ENCODE measurements at regions not wholly inside any gene's neighbourhood (a gene's known extent, or its start where the extent isn't known, plus 50 kb on each side); places are given as distances from the start of the nearest gene placed in this dataset.
A peak's percentile ranks its signal among the peaks of the same experiment; 100 is the strongest.
"Not testable (repeated sequence)": the region's sequence is repeated elsewhere in the genome, so short reads cannot be mapped to it uniquely, and the experiment has no call there.

DNA sequence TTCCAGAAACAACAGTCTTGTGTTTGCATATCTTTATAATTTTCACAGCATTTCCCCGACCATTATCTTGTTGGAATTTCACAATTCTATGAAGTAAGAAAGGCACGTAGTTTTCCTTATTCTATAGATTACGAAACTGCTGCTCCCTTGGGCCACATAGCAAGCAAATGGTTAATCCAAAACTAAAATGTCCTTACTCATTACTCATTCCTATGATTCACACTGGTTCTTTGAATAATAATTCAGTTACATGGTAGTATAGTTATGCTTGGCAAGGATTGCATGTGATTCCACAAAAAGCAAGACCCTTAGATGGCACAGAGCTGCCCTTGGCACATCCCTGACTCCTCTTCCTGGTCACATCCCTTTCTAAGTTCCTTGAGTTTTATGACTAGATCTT lies 51.2 kb downstream of the OR13H1 start:
- no peak for DNase-seq

- DNase-seq: no peak
Observed at GRCh38 chrX:131607792-131608369, 64.0 kb downstream of the OR13H1 start.

GRCh38 chrX:131609480-131609879 lies 65.6 kb downstream of the OR13H1 start:
- no peak for DNase-seq

DNA sequence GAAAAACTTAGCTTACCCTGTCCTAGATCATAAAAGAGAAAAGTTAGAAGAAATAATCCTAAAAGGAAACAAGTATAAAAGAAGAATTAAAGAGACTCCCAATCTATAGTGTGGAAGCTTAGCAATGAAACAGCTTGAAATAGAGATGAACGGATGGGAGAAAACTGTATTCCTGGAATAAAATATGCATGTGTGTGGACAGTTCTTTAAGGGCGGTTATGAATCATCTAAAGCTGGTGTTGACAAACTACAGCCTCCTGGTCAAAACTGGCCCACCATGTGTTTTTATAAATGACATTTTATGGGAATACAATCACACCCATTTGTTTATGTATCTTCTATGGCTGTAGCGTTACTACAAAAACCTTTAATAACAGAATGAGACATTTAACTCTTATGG lies 69.4 kb downstream of the OR13H1 start:
- DNase-seq: no peak

DNA sequence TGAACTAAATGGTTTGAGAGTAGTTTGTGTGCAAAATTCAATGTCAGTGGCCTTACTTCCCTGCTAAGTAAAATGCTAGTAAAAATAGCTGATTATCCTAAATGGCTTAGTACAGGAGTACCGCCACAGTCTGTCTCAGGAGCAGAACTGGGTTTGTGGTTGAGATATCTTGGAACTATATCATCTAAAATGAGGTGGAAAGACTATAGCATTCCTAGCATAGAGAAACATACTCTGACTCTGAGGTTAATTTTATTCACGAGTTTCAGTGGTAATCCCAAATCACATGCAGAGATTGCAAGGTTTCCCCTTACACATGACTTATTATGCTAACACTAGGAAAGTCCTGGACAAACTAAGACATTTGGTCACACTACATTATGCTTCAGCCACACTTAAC lies 70.4 kb downstream of the OR13H1 start:
- DNase-seq: no peak

- no peak for DNase-seq
Observed at GRCh38 chrX:131617182-131617581, 73.3 kb downstream of the OR13H1 start.

DNA sequence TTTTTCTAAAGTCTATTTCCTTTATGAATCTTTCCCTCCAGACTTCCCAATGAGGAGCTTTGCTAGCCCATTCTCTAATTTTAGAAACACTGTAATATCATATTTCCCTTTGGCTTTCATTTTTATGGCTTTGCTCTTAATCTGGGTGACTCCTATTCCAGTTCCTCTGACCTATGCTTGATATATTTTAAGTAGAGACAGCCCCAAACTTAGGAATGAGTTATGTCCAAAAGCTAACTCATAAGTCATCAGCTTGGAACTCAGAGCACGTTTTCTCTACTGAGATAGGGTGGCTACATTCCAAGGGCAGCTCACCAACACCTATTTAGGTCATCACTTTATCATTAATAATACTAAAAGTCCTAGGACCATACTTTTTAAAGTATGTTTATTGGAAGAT lies 77.8 kb downstream of the OR13H1 start:
- no peak for DNase-seq

DNA sequence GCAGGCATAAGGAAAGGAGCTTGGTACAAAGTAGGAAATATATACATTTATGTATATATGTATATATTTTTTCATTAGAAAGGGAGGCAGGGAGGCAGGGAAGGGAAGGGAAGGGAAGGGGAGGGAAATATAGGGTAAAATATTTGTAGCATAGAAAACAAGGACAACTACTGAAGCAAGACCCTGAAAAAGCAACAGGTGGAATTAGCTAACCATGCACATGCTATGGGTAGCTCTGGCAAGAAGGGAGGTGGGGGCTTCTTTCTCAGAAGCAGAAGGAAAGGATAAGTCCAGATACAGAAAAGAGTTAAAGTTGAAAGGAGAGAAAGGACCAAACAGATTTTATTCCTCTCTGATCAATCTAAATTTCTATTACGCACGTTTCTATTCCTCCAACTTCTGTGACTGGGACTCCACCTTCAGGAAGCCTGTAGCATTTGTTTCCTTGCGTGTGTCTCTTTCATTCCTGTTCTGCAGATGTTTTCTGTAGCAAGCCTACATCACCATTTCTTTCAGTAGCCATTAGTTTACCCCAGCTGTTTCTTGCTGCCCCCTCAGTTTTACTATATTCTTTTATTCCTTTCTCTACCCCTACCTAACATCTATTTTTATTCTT lies 82.9 kb downstream of the OR13H1 start:
- peak; percentile 1 for DNase-seq

DNA sequence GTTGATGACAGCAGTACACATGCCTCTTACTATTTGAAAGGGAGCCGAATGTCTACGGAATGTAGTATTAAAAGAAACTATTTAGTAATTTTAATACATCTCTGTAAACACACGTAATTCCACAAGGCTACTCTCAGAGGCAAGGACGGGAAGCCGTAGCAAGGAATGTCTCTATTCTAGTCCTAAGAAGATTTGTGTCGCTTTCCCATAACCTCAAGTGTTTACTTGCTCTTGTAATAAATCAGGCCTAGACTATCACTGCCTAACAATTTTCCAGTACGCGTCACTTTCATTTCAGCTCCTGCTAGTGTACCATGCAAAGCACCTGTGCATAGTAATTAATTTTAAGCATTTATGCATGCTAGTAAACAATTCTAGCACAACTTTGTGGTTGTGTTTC lies 86.7 kb downstream of the OR13H1 start:
- no peak for DNase-seq

GRCh38 chrX:131633285-131633917 lies 89.5 kb downstream of the OR13H1 start:
- DNase-seq: peak; percentile 70

- DNase-seq: no peak
Observed at GRCh38 chrX:131634900-131635299, 91.0 kb downstream of the OR13H1 start.

- no peak for DNase-seq
Observed at GRCh38 chrX:131646106-131646505, 102.2 kb downstream of the OR13H1 start.

- no peak for DNase-seq
Observed at GRCh38 chrX:131649741-131650140, 105.9 kb downstream of the OR13H1 start.

DNA sequence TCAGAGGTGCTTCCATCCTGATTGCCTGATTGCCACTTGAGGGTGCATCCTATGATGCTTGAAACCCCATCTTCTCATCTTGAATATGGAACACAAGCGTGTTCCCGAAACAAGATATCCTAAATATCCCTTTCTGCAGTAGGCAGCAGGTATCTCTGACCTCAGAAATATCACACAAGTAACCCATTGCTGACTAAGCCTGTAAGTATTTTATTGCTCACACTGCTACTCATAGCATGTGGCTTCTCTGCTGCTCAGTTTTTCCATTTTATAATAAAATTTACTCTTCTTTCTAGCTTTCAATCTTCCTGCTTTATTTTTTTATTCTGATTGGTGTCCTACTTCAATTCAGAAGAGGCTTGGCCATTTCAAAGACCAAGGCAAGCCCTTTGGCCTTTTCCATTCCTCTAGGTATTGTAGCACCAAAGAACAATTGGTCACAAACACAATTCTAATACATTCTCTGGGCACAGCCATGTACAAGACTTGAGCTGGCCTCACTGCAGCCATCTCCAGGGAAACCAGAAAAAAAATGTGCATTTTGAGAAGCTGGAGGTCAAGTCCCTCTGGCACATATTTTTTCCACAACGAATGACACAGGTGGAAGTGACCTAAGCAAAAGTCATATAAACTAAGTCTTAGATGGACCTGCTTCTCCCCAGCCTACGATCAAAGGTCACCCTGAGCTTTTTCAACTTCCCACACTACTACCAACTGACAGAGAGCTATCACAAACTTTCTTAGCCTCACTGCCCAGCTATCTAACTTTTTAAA lies 107.0 kb downstream of the OR13H1 start:
- no peak for DNase-seq

GRCh38 chrX:131663726-131664125 lies 119.9 kb downstream of the OR13H1 start:
- not testable (repeated sequence) for DNase-seq

GRCh38 chrX:131671735-131672134 lies 127.9 kb downstream of the OR13H1 start:
- no peak for DNase-seq

DNA sequence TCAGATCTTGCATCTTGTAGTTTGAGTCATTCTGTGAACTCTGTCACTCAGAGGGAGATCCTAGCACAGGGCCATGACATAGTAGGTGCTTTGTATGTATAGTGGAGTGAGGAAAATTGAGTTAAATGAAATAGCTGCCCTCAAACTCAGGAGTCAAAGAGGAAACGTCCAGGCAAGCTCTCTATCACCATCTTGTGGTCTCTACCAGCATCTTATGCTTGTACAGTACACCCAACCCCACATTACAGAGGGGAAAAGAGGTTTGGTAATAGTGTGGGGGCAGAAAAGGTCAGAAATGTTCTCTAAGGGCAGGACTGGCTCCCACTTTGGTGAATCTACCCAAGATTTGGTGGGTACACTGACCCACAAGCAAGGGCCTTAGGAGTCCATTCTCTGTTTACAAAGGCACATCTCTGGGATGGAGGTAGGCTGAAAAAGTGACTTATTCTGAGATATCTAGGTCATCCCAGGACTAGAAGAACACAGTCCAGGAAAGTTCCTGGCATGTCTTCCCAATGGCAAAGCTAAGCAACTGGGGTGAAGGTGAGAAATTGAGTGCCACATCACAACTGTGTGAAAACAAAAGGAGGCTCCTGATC lies 131.8 kb downstream of the OR13H1 start:
- peak; percentile 21 for DNase-seq

DNA sequence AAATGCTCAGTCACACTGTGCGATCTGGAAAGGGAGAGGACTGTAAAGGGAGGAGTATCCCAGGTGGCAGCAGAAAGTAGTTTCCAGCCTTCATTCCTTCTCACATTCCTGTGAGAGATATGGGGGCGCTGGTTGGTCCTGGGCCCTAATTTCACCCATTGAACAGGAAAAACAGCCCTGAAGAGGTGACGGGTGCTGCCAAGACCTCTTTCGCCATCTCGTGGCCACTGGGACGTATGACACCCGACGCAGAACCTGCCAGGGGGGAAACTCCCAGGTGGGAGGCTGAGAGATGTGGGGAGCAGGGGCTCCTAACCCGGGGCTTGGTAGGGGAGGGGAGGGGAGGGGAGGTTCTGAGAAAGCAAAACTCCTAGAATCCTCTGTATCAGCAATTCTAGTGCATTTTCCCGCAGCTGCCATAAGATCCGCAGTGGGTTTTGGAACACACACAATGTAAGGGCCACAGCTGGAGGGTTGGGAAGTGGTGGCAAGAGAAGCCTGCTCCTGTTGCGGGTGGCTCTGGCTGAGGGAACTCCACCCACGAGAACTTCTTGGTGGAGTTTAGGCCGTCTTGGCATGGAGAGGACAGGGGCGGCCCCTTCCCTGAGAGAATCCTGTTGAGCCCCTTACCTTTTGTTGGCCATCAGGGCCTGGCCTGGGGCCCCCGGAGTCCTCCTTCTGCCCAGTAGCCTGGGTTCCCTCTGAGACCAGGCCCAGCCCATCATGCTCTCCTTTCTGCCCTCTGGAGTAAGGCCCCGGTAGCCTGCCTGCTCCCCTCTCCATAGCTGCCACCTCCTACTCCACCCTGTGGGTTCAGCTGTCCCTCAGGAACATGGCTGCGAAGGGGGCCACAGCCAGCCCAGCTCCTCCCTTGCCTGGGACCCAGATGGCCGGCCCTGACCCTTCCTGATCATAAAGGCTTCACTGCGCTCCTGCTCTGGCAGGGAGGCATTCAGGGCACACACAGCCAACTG lies 134.1 kb downstream of the OR13H1 start:
- DNase-seq: peak; percentile 19

DNA sequence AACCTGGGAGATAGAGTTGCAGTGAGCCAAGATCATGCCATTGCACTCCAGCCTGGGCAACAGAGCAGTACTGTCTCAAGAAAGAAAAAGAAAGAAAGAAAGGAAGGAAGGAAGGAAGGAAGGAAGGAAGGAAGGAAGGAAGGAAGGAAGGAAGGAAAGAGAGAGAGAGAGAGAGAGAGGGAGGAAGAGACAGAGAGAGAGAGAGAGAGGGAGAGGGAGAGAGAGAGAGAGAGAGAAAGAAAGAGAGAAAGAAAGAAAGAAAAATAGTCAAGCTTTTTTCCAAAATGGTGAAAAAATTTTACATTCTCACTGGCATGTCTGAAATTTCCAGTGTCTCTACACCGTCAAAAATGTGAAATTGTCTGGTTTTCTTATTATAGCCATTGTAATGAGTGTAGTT lies 138.9 kb downstream of the OR13H1 start:
- DNase-seq: not testable (repeated sequence)

DNA sequence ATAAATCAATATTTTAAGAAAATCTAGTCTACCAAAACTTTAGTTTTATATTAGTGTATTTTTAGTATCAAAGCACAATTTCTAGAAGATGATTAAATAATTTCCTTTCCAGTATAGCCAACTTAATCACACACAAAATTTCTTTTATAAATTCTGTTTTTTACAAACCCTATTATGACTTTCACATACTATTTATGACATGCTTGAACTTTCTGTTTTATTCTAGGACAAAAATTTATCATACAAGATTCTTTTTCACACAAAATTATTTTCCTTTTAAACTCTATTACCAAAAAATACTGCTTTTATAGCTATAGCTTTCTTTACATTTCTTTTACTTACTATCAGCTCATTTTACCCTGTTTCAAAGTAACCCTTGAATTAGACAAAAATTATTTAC lies 149.5 kb downstream of the OR13H1 start:
- no peak for DNase-seq

GRCh38 chrX:131696989-131697388 lies 153.1 kb downstream of the OR13H1 start:
- DNase-seq: not testable (repeated sequence)

DNA sequence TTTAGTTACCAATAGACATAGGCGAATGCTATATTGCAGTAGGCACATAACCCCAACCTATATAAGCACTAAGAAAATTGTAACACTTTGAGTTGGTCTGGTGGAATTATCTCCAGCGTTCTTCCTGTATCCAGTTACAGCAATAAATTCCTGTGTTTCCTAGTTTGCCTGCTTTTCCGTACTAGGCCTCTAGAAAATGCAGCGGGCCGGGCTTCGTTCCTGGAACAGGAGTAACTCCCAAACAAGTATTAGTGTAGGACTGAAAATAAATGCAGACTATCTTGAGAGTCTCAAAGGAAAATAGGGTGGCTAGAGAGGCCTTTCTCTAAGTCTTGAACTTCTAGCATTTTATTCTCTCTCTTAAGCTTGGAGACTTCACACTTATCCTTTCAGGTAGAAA lies 159.8 kb downstream of the OR13H1 start:
- DNase-seq: no peak

All from NCI-H510A treated with DMSO at 0.1 percent for 48 hours (cell line).